Colonic mucosa (tissue), 4 donors: ENCODE measurements at regions not wholly inside any gene's neighbourhood (a gene's known extent, or its start where the extent isn't known, plus 50 kb on each side); places are given as distances from the start of the nearest gene placed in this dataset.

Experiments used
- DNase-seq: peaks from one replicate; pipeline ENCODE4 v3.0.0-alpha.2; 2020
- H3K27ac ChIP-seq: fragments of 200-600 bp; one replicate; pipeline ENCODE4 v1.8.0; 2021
- H3K27me3 ChIP-seq: fragments of 200-600 bp; one replicate; pipeline ENCODE4 v1.8.0; 2021
- H3K36me3 ChIP-seq: fragments of 200-600 bp; one replicate; pipeline ENCODE4 v1.8.0; 2021
- H3K4me1 ChIP-seq: fragments of 200-600 bp; one replicate; pipeline ENCODE4 v1.8.0; 2021; ENCODE audit warnings: mild to moderate bottlenecking
- H3K4me3 ChIP-seq: fragments of 200-600 bp; one replicate; pipeline ENCODE4 v1.8.0; 2021
- H3K9ac ChIP-seq, 2 donors: one replicate each; pipeline ENCODE4 v1.7.0; 2013; ENCODE audit warnings: control low read depth in 2 of 2, low read depth in 2 of 2, low read length in 2 of 2
- H3K9me3 ChIP-seq: fragments of 200-600 bp; one replicate; pipeline ENCODE4 v1.8.0; 2021
- intact Hi-C: fragments of 100-400 bp; cut with DNase I; formaldehyde crosslinking; loops from one replicate; pipeline ENCODE4 v1.14.1; 2022
- TF ChIP-seq, protein P1 (sequence below): fragments of 200-600 bp; IDR thresholded peaks from one replicate; pipeline ENCODE4 v1.8.0; 2022; ENCODE audit warnings: antibody characterized with exemption, mild to moderate bottlenecking
- donor health status: healthy.
- donor health status: DM: no; HTN: no; CAD: no.
- donor health status: DM: no; HTN: no; CAD: no.

DNA sequence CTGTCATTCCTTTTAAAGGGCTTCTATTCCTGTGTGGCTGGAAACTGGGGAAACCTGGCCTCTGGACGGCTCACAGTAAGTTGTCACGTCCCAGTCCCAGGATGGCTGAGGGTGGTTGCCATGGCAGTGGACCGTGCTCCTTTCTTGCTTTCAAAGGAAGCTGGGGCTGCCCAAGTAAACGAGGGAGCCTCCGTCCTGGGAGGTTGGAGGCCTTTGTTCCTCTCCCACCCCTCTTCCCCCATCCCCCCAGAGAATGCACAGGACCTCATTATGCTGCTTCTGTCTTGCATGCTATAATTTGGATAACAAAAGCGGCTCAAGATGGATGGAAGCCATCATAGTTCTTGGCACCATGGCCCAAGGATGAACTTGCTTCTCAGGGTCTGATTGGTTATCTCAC lies 325.5 kb upstream of the HS6ST1 start:
- no peaks in the 10 kb centered on the region for H3K9me3 ChIP-seq
- H3K4me1 ChIP-seq: no peaks in the 10 kb centered on the region
- TF ChIP-seq, protein P1, sequence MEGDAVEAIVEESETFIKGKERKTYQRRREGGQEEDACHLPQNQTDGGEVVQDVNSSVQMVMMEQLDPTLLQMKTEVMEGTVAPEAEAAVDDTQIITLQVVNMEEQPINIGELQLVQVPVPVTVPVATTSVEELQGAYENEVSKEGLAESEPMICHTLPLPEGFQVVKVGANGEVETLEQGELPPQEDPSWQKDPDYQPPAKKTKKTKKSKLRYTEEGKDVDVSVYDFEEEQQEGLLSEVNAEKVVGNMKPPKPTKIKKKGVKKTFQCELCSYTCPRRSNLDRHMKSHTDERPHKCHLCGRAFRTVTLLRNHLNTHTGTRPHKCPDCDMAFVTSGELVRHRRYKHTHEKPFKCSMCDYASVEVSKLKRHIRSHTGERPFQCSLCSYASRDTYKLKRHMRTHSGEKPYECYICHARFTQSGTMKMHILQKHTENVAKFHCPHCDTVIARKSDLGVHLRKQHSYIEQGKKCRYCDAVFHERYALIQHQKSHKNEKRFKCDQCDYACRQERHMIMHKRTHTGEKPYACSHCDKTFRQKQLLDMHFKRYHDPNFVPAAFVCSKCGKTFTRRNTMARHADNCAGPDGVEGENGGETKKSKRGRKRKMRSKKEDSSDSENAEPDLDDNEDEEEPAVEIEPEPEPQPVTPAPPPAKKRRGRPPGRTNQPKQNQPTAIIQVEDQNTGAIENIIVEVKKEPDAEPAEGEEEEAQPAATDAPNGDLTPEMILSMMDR: no peak
- DNase-seq: no peak
- no peaks in the 10 kb centered on the region for H3K27me3 ChIP-seq
- intact Hi-C loops: no loop called here
- no peak overlapping the region for H3K4me3 ChIP-seq
- H3K9ac ChIP-seq: no peak overlapping the region
- H3K27ac ChIP-seq: no peak overlapping the region
- H3K36me3 ChIP-seq: no peaks in the 10 kb centered on the region

DNA sequence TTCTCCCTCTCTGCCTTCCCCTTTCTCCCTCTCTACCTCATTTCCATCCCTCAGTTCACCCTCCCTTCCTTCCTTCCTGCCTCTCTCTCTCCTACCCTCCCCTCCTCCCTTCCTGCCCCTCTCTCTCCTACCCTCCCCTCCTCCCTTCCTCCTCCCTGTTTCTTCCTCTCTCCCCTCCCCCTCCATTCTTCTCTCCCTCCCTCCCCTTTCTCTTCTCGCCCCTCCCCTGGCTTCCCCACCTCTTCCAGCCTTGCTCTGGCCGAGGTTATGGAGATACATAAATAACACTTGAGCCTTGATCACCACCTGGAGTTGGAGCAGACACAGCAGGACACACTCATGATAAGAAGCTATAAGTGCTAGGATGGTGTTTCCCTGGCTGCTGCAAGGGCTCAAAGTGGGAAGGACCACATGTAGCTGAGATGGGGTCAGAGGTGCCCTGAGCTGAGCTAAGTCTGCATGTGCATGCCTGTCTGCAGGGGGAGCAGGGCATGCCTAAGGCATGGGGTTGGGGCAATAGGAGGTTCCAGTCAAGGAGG lies 326.1 kb upstream of the HS6ST1 start:
- H3K4me1 ChIP-seq: no peaks in the 10 kb centered on the region
- H3K9me3 ChIP-seq: no peaks in the 10 kb centered on the region
- no peaks in the 10 kb centered on the region for H3K36me3 ChIP-seq
- intact Hi-C loops: no loop called here
- H3K4me3 ChIP-seq: no peak overlapping the region
- no peak for DNase-seq
- H3K9ac ChIP-seq: no peak overlapping the region
- TF ChIP-seq, protein P1: no peak
- H3K27me3 ChIP-seq: no peaks in the 10 kb centered on the region
- H3K27ac ChIP-seq: no peak overlapping the region

DNA sequence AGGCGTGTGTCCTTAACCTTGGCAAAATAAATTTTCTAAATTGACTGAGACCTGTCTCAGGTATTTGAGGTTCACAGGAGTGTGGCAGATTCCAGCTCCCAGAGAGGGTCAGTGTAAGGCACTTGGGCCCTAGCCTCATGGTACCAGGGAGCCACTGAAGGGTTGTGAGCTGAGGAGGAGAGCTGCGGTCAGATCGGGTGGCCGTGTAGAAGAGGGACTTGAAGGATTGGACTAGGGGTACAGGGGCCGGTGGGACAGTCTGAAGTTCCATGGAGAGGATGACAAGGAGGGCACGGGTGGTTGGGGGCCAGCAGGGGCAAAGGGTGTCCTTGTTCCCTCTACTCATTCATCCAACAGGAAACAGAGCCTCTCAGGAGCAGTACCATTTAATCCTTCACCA lies 327.0 kb upstream of the HS6ST1 start:
- intact Hi-C loops: no loop called here
- DNase-seq: no peak
- TF ChIP-seq, protein P1: no peak
- H3K4me1 ChIP-seq: no peaks in the 10 kb centered on the region
- no peaks in the 10 kb centered on the region for H3K36me3 ChIP-seq
- no peak overlapping the region for H3K27ac ChIP-seq
- H3K9ac ChIP-seq: no peak overlapping the region
- H3K9me3 ChIP-seq: no peaks in the 10 kb centered on the region
- no peak overlapping the region for H3K4me3 ChIP-seq
- no peaks in the 10 kb centered on the region for H3K27me3 ChIP-seq

DNA sequence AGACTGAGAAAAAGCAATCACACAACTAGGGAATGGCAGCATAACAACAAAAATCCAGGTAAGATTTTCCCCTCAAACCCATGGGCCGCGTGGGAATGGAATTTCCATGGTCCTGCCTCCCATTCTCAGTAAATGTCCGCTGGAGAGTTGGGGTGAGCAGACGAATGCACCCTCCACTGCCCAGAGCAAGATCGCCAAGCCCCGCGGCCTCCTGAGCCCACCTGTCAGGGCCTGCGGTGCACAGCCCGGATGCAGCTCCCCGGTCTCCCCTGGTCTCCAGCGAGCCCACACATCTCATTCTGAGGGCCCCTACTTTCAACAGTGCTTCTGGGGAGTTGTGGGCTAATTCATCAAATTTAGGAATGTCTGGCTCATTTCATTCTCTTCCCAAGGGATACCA lies 327.4 kb upstream of the HS6ST1 start:
- Histone ChIP-seq H3K9ac (no peak overlapping the region), H3K27me3 (no peaks in the 10 kb centered on the region), H3K4me3 (no peak overlapping the region), H3K36me3 (no peaks in the 10 kb centered on the region), H3K27ac (no peak overlapping the region), H3K9me3 (no peaks in the 10 kb centered on the region), H3K4me1 (no peaks in the 10 kb centered on the region)
- intact Hi-C loops: no loop called here
- TF ChIP-seq, protein P1: no peak
- no peak for DNase-seq

DNA sequence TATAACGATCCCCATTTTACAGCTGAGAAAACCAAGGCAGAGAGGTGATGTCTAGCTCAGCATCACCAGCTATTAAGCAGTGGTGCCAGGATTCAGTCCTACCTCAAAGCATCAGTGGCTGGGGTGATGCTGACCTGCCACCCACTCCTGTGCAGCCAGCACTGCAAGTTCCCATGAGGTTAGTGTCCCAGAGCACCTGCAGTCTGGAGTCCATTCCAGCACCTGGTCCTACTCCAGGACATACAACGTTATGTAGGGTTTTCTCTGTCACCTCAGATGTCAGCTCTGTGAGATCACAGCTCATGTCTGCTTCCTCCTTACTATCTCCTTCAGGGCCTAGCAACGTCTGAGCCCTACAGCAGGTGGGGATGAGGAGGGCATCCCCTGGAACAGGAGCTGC lies 328.0 kb upstream of the HS6ST1 start:
- Histone ChIP-seq H3K9me3 (no peaks in the 10 kb centered on the region), H3K36me3 (no peaks in the 10 kb centered on the region), H3K4me1 (no peaks in the 10 kb centered on the region), H3K27me3 (no peaks in the 10 kb centered on the region), H3K4me3 (no peak overlapping the region), H3K27ac (no peak overlapping the region), H3K9ac (no peak overlapping the region)
- TF ChIP-seq, protein P1: no peak
- DNase-seq: no peak
- intact Hi-C loops: no loop called here

DNA sequence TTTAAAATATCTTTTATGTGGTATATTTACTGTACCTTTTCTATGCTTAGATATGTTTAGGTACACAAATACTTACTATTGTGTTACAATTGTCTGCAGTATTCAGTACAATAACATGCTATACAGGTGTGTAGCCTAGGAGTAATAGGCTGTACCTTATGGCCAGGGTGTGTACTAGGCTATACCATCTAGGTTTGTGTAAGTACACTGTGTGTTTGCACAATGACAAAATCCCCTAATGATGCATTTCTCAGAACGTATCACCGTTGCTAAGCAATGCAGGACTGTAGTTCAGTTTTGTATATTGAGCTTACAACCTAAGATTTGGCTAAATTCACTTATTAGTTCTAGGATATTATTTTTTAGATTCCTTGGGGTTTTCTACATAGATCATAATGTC lies 332.3 kb upstream of the HS6ST1 start:
- no peak for DNase-seq
- intact Hi-C loops: no loop called here
- TF ChIP-seq, protein P1: no peak
- Histone ChIP-seq H3K27me3 (no peaks in the 10 kb centered on the region), H3K9me3 (no peaks in the 10 kb centered on the region), H3K4me1 (no peaks in the 10 kb centered on the region), H3K27ac (no peak overlapping the region), H3K36me3 (no peaks in the 10 kb centered on the region), H3K9ac (no peak overlapping the region), H3K4me3 (no peak overlapping the region)
